ENCODE measurements at regions not wholly inside any gene's neighbourhood (a gene's known extent, or its start where the extent isn't known, plus 50 kb on each side); places are given as distances from the start of the nearest gene placed in this dataset.

GRCh38 chr13:70362820-70363570, 254.7 kb upstream of the KLHL1 start:
- no peak for TF ChIP-seq CTCF (IDR thresholded peaks at IDR 0.05)
- no peak for TF ChIP-seq POLR2A (IDR thresholded peaks at IDR 0.05; ENCODE audit: low read depth)
- no peak for TF ChIP-seq POLR2AphosphoS5 (IDR thresholded peaks at IDR 0.05)
- TF ChIP-seq EP300 (IDR thresholded peaks at IDR 0.05) = no peak

All from esophagus muscularis mucosa (tissue), 4 donors.